Aorta (tissue), 5 donors: ENCODE measurements at regions not wholly inside any gene's neighbourhood (a gene's known extent, or its start where the extent isn't known, plus 50 kb on each side); places are given as distances from the start of the nearest gene placed in this dataset.

Source experiments
- ATAC-seq: fragments of 200-7000 bp; cut with Tn5 transposase; one replicate; pipeline ENCODE4 v1.9.1; 2022; ENCODE audit warnings: moderate library complexity; ENCODE audit not compliant: low FRiP score
- DNase-seq, 2 donors: peaks; one replicate each; pipeline ENCODE4 v3.0.0-alpha.2; 2020
- H3K27ac ChIP-seq, 2 donors: one replicate each; pipeline ENCODE4 v1.5.1; 2013; ENCODE audit warnings: low read length in 2 of 2, mild to moderate bottlenecking in 2 of 2, moderate library complexity in 2 of 2, control low read depth in 1 of 2, inconsistent platforms in 1 of 2, low read depth in 1 of 2
- H3K27me3 ChIP-seq, 2 donors: one replicate each; pipeline ENCODE4 v1.6.1; 2013; ENCODE audit warnings: control low read depth in 1 of 2, low read length in 1 of 2, mild to moderate bottlenecking in 1 of 2, moderate library complexity in 1 of 2; ENCODE audit not compliant: insufficient read depth in 2 of 2, control insufficient read depth in 1 of 2
- H3K36me3 ChIP-seq, 2 donors: one replicate each; pipeline ENCODE4 v1.6.1; 2013; ENCODE audit warnings: control low read depth in 1 of 2, low read length in 1 of 2, mild to moderate bottlenecking in 1 of 2; ENCODE audit not compliant: insufficient read depth in 2 of 2, control insufficient read depth in 1 of 2
- H3K4me1 ChIP-seq, 2 donors: one replicate each; pipeline ENCODE4 v1.6.1; 2013; ENCODE audit warnings: low read length in 2 of 2, control low read depth in 1 of 2, mild to moderate bottlenecking in 1 of 2, moderate library complexity in 1 of 2; ENCODE audit not compliant: insufficient read depth in 2 of 2, control insufficient read depth in 1 of 2
- H3K4me3 ChIP-seq, 2 donors: one replicate each; pipeline ENCODE4 v1.5.1; 2013; ENCODE audit warnings: low read length in 2 of 2, control low read depth in 1 of 2, mild to moderate bottlenecking in 1 of 2
- H3K9me3 ChIP-seq: one replicate; pipeline ENCODE4 v1.6.1; 2013; ENCODE audit warnings: mild to moderate bottlenecking, low read length; ENCODE audit not compliant: control insufficient read depth
- WGBS, 2 donors: extraction: QIAGEN DNeasy Blood & Tissue Kit; methylation state at CpG; one replicate each; pipeline ENCODE4 v1.1.7; 2013; 5-methylcytosine and 5-hydroxymethylcytosine counted together
- intact Hi-C, 2 donors: fragments of 100-400 bp; cut with DNase I; formaldehyde crosslinking; loops; one replicate each; pipeline versions ENCODE4 v1.14.2 to v1.15.0; 2022
- donor health status: healthy with polysubstance abuse.
- donor health status: Bipolar disorder and iron deficiency.
- donor health status: DM: no; HTN: no; CAD: no.
- donor health status: DM: no; HTN: no; CAD: no.
- donor health status: DM: yes; HTN: yes; CAD: no.

- Histone ChIP-seq H3K36me3 (no peaks in the 10 kb centered on the region), H3K27ac (no peak overlapping the region), H3K4me3 (no peak overlapping the region), H3K9me3 (peaks cover 2% of the 10 kb centered on the region), H3K27me3 (no peaks in the 10 kb centered on the region), H3K4me1 (no peaks in the 10 kb centered on the region)
- ATAC-seq (no peak), DNase-seq (no peak)
- intact Hi-C loops: no loop called here
- 72 to 74% methylated on average over 2 of the region's 2 CpGs for WGBS, 2 donors
Observed at GRCh38 chr4:54954656-54955388, 170.6 kb downstream of the KDR start.

- no peak for DNase-seq
- Histone ChIP-seq H3K36me3 (no peaks in the 10 kb centered on the region), H3K4me3 (no peak overlapping the region), H3K4me1 (no peaks in the 10 kb centered on the region), H3K27me3 (no peaks in the 10 kb centered on the region), H3K27ac (no peak overlapping the region), H3K9me3 (peaks cover 3% of the 10 kb centered on the region)
- intact Hi-C loops: no loop called here
- 60 to 78% methylated on average over 1 of the region's 1 CpG for WGBS, 2 donors
- no peak for ATAC-seq
Observed at GRCh38 chr4:54946741-54947140, 178.7 kb downstream of the KDR start.

GRCh38 chr4:54945838-54946237 lies 179.6 kb downstream of the KDR start:
- Histone ChIP-seq H3K27me3 (no peaks in the 10 kb centered on the region), H3K27ac (no peak overlapping the region), H3K36me3 (no peaks in the 10 kb centered on the region), H3K4me1 (no peaks in the 10 kb centered on the region), H3K4me3 (no peak overlapping the region), H3K9me3 (peaks cover 3% of the 10 kb centered on the region)
- ATAC-seq: no peak
- intact Hi-C loops: no loop called here
- WGBS, 2 donors: 76 to 82% methylated on average over 6 of the region's 6 CpGs
- DNase-seq: no peak

GRCh38 chr4:54942721-54943120 lies 182.7 kb downstream of the KDR start:
- DNase-seq (no peak), ATAC-seq (no peak)
- WGBS, 2 donors: 79 to 80% methylated on average over 3 of the region's 4 CpGs
- Histone ChIP-seq H3K27me3 (no peaks in the 10 kb centered on the region), H3K36me3 (no peaks in the 10 kb centered on the region), H3K4me3 (no peak overlapping the region), H3K9me3 (peaks cover 3% of the 10 kb centered on the region), H3K27ac (no peak overlapping the region), H3K4me1 (no peaks in the 10 kb centered on the region)
- intact Hi-C loops: no loop called here

- 57 to 63% methylated on average over 10 of the region's 10 CpGs for WGBS, 2 donors
- Histone ChIP-seq H3K27ac (no peak overlapping the region), H3K4me3 (no peak overlapping the region), H3K4me1 (no peaks in the 10 kb centered on the region), H3K36me3 (no peaks in the 10 kb centered on the region), H3K27me3 (no peaks in the 10 kb centered on the region), H3K9me3 (peaks cover 3% of the 10 kb centered on the region)
- intact Hi-C loops: no loop called here
- DNase-seq (no peak), ATAC-seq (no peak)
Observed at GRCh38 chr4:54941994-54942552, 183.3 kb downstream of the KDR start.

- DNase-seq: no peak
- H3K4me1 ChIP-seq: no peaks in the 10 kb centered on the region
- H3K27ac ChIP-seq: no peak overlapping the region
- H3K27me3 ChIP-seq: no peaks in the 10 kb centered on the region
- no peak overlapping the region for H3K4me3 ChIP-seq
- intact Hi-C loops: no loop called here
- WGBS, 2 donors: 51 to 54% methylated on average over 7 of the region's 7 CpGs
- no peak for ATAC-seq
- H3K9me3 ChIP-seq: peaks cover 3% of the 10 kb centered on the region
- no peaks in the 10 kb centered on the region for H3K36me3 ChIP-seq
Observed at GRCh38 chr4:54940996-54941865, 184.2 kb downstream of the KDR start.

- 3 to 16% methylated on average over 2 of the region's 2 CpGs for WGBS, 2 donors
- Histone ChIP-seq H3K27me3 (no peaks in the 10 kb centered on the region), H3K27ac (no peak overlapping the region), H3K36me3 (no peaks in the 10 kb centered on the region), H3K4me1 (no peaks in the 10 kb centered on the region), H3K4me3 (no peak overlapping the region), H3K9me3 (no peaks in the 10 kb centered on the region)
- no peak for DNase-seq
- intact Hi-C loops: no loop called here
- ATAC-seq: no peak
Observed at GRCh38 chr4:54937501-54937900, 187.9 kb downstream of the KDR start.

- no peaks in the 10 kb centered on the region for H3K9me3 ChIP-seq
- H3K4me3 ChIP-seq: no peak overlapping the region
- no peaks in the 10 kb centered on the region for H3K27me3 ChIP-seq
- H3K36me3 ChIP-seq: no peaks in the 10 kb centered on the region
- intact Hi-C loops: no loop called here
- peaks cover 0 to 4% of the 10 kb centered on the region in 2 donors for H3K4me1 ChIP-seq
- ATAC-seq (no peak), DNase-seq (no peak)
- 91 to 93% methylated on average over 2 of the region's 2 CpGs for WGBS, 2 donors
- H3K27ac ChIP-seq: no peak overlapping the region
Observed at GRCh38 chr4:54933579-54933978, 191.8 kb downstream of the KDR start.
